ENCODE measurements at regions not wholly inside any gene's neighbourhood (a gene's known extent, or its start where the extent isn't known, plus 50 kb on each side); places are given as distances from the start of the nearest gene placed in this dataset.

- TF ChIP-seq POLR2A (IDR thresholded peaks at IDR 0.05) = no peak
- TF ChIP-seq CTCF (IDR thresholded peaks at IDR 0.05) = no peak
- Histone ChIP-seq H3K4me3 (no peak overlapping the region), H3K9me3 (no peaks in the 10 kb centered on the region), H3K27me3 (no peaks in the 10 kb centered on the region), H3K36me3 (no peaks in the 10 kb centered on the region), H3K27ac (no peak overlapping the region), H3K4me1 (peaks cover 0 to 5% (median 0%) of the 10 kb centered on the region in 12 donors)
- intact Hi-C loops (cut with DNase I) = no loop called here
- ATAC-seq (no peak), DNase-seq (no peak)
- WGBS, 4 donors = 82 to 93% (median 86%) methylated on average over 5 of the region's 5 CpGs
These were observed 415.4 kb downstream of the ATP23 start for GRCh38 chr12:58356794-58357193.

- DNase-seq (no peak), ATAC-seq (no peak)
- Histone ChIP-seq H3K4me1 (peaks cover 0 to 5% (median 0%) of the 10 kb centered on the region in 12 donors), H3K36me3 (no peaks in the 10 kb centered on the region), H3K4me3 (no peak overlapping the region), H3K9me3 (no peaks in the 10 kb centered on the region), H3K27ac (no peak overlapping the region), H3K27me3 (no peaks in the 10 kb centered on the region)
- intact Hi-C loops (cut with DNase I) = no loop called here
- WGBS, 4 donors = 71 to 93% (median 89%) methylated on average over 2 of the region's 2 CpGs
- TF ChIP-seq CTCF (IDR thresholded peaks at IDR 0.05) (no peak), POLR2A (IDR thresholded peaks at IDR 0.05) (no peak)
These were observed 416.1 kb downstream of the ATP23 start for GRCh38 chr12:58357511-58357910.

GRCh38 chr12:58358369-58358768 lies 417.0 kb downstream of the ATP23 start:
- no peak for ATAC-seq
- intact Hi-C loops (cut with DNase I) = no loop called here
- Histone ChIP-seq H3K4me1 (peaks cover 0 to 5% (median 0%) of the 10 kb centered on the region in 12 donors), H3K27ac (no peak overlapping the region), H3K36me3 (no peaks in the 10 kb centered on the region), H3K27me3 (no peaks in the 10 kb centered on the region), H3K9me3 (no peaks in the 10 kb centered on the region), H3K4me3 (no peak overlapping the region)
- DNase-seq = no peak
- 74 to 84% (median 77%) methylated on average over 3 of the region's 3 CpGs for WGBS, 4 donors
- no peak for TF ChIP-seq POLR2A (IDR thresholded peaks at IDR 0.05)
- no peak for TF ChIP-seq CTCF (IDR thresholded peaks at IDR 0.05)

- Histone ChIP-seq H3K27ac (no peak overlapping the region), H3K27me3 (no peaks in the 10 kb centered on the region), H3K9me3 (no peaks in the 10 kb centered on the region), H3K36me3 (no peaks in the 10 kb centered on the region), H3K4me3 (no peak overlapping the region), H3K4me1 (peaks cover 0 to 5% (median 0%) of the 10 kb centered on the region in 12 donors)
- 65 to 75% (median 68%) methylated on average over 8 of the region's 8 CpGs for WGBS, 4 donors
- ATAC-seq (no peak), DNase-seq (no peak)
- no peak for TF ChIP-seq POLR2A (IDR thresholded peaks at IDR 0.05)
- no peak for TF ChIP-seq CTCF (IDR thresholded peaks at IDR 0.05)
- intact Hi-C loops (cut with DNase I) = no loop called here
These were observed 417.7 kb downstream of the ATP23 start for GRCh38 chr12:58359084-58359483.
